ENCODE measurements at regions not wholly inside any gene's neighbourhood (a gene's known extent, or its start where the extent isn't known, plus 50 kb on each side); places are given as distances from the start of the nearest gene placed in this dataset.

DNA sequence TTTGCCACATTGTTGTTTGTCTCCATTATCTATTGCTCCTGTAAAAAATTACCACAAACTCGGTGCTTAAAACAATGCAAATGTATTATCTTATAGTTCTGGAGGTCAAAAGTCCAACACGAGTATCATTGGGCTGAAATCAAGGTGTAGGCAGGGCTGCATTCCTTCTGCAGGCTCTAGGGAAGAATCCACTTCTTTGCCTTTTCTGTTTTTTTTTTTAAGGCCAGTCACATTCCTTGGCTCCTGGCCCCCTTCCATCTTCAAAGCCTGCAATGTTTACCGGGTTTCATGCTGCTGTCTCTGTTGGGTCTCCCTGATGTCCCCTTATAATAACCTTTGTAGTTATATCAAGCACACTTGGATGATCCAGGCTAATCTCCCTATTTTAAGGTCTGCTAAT, 212.7 kb downstream of the PTBP2 start:
- Histone ChIP-seq H3K4me3 (replicated peaks in 1 of 2; ENCODE audit: low read depth in 1 of 2, low read length in 2 of 2) (no peak overlapping the region), H3K4me2 (ENCODE audit: low read length) (no peak overlapping the region), H3K9me3 (ENCODE audit: control insufficient read depth in 1 of 2, insufficient read depth in 1 of 2, low read depth in 1 of 2, low read length in 2 of 2) (no peaks in the 10 kb centered on the region), H3K9me2 (ENCODE audit: insufficient read depth) (no peaks in the 10 kb centered on the region), H4K20me1 (ENCODE audit: insufficient read depth) (no peaks in the 10 kb centered on the region), H2AFZ (ENCODE audit: low read depth, low read length, poor library complexity, severe bottlenecking) (no peak overlapping the region), H3K36me3 (ENCODE audit: control insufficient read depth in 1 of 2, insufficient read depth in 2 of 2, low read length in 2 of 2) (no peaks in the 10 kb centered on the region), H3K27ac (ENCODE audit: low read depth, low read length) (no peak overlapping the region), H3K27me3 (ENCODE audit: insufficient read depth, low read length) (no peaks in the 10 kb centered on the region), H3K4me1 (ENCODE audit: control insufficient read depth in 1 of 2, insufficient read depth in 2 of 2, low read length in 2 of 2) (no peaks in the 10 kb centered on the region), H3K79me2 (ENCODE audit: insufficient read depth, low read length) (no peaks in the 10 kb centered on the region), H3K9ac (ENCODE audit: low read length) (no peak overlapping the region)
- no peak for DNase-seq (ENCODE audit: low read depth, low spot score)
- ChIA-PET CTCF (no interaction called here), RAD21 (ENCODE audit: low non-redundant PET in 1 of 2, low total read pairs in 2 of 2, uncharacterized antibody in 2 of 2, unreplicated experiment in 2 of 2) (no interaction called here), POLR2A (no interaction called here)
- intact Hi-C loops (cut with micrococcal nuclease) = no loop called here
- TF ChIP-seq POLR2AphosphoS5 (IDR thresholded peaks at IDR 0.05; ENCODE audit: low read depth, low read length) = no peak
- TF ChIP-seq FOSL1 (IDR thresholded peaks at IDR 0.05; ENCODE audit: low read depth) = no peak
- TF ChIP-seq EZH2 (IDR thresholded peaks at IDR 0.05) = no peak
- no peak for TF ChIP-seq EZH2phosphoT487 (IDR thresholded peaks at IDR 0.05; ENCODE audit: borderline replicate concordance)
- TF ChIP-seq RAD21 (IDR thresholded peaks at IDR 0.05; ENCODE audit: low read depth) = no peak
- TF ChIP-seq POLR2A (IDR thresholded peaks at IDR 0.05; ENCODE audit: borderline replicate concordance, extremely low read depth, insufficient read depth, insufficient read length) = no peak
- TF ChIP-seq, protein P1, sequence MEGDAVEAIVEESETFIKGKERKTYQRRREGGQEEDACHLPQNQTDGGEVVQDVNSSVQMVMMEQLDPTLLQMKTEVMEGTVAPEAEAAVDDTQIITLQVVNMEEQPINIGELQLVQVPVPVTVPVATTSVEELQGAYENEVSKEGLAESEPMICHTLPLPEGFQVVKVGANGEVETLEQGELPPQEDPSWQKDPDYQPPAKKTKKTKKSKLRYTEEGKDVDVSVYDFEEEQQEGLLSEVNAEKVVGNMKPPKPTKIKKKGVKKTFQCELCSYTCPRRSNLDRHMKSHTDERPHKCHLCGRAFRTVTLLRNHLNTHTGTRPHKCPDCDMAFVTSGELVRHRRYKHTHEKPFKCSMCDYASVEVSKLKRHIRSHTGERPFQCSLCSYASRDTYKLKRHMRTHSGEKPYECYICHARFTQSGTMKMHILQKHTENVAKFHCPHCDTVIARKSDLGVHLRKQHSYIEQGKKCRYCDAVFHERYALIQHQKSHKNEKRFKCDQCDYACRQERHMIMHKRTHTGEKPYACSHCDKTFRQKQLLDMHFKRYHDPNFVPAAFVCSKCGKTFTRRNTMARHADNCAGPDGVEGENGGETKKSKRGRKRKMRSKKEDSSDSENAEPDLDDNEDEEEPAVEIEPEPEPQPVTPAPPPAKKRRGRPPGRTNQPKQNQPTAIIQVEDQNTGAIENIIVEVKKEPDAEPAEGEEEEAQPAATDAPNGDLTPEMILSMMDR (IDR thresholded peaks at IDR 0.05 in 2 of 3, conservative IDR thresholded peaks at IDR 0.05 in 1 of 3; ENCODE audit: borderline replicate concordance in 1 of 3, insufficient read depth in 1 of 3, low read depth in 2 of 3, low read length in 2 of 3) = no peak
- TF ChIP-seq CBX3 (IDR thresholded peaks at IDR 0.05; ENCODE audit: low read depth) = no peak
- no peak for TF ChIP-seq ELF1 (IDR thresholded peaks at IDR 0.05; ENCODE audit: borderline replicate concordance, low read depth)
- TF ChIP-seq YY1 (IDR thresholded peaks at IDR 0.05; ENCODE audit: extremely low read depth, insufficient replicate concordance, low read depth, low read length) = no peak
- no peak for TF ChIP-seq ZFX (IDR thresholded peaks at IDR 0.05)
- TF ChIP-seq SRF (IDR thresholded peaks at IDR 0.05; ENCODE audit: low read depth) = no peak
- TF ChIP-seq, protein P2, sequence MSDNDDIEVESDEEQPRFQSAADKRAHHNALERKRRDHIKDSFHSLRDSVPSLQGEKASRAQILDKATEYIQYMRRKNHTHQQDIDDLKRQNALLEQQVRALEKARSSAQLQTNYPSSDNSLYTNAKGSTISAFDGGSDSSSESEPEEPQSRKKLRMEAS (IDR thresholded peaks at IDR 0.05) = no peak
- TF ChIP-seq CEBPB (IDR thresholded peaks at IDR 0.05; ENCODE audit: low read depth) = no peak
- TF ChIP-seq, protein P3, sequence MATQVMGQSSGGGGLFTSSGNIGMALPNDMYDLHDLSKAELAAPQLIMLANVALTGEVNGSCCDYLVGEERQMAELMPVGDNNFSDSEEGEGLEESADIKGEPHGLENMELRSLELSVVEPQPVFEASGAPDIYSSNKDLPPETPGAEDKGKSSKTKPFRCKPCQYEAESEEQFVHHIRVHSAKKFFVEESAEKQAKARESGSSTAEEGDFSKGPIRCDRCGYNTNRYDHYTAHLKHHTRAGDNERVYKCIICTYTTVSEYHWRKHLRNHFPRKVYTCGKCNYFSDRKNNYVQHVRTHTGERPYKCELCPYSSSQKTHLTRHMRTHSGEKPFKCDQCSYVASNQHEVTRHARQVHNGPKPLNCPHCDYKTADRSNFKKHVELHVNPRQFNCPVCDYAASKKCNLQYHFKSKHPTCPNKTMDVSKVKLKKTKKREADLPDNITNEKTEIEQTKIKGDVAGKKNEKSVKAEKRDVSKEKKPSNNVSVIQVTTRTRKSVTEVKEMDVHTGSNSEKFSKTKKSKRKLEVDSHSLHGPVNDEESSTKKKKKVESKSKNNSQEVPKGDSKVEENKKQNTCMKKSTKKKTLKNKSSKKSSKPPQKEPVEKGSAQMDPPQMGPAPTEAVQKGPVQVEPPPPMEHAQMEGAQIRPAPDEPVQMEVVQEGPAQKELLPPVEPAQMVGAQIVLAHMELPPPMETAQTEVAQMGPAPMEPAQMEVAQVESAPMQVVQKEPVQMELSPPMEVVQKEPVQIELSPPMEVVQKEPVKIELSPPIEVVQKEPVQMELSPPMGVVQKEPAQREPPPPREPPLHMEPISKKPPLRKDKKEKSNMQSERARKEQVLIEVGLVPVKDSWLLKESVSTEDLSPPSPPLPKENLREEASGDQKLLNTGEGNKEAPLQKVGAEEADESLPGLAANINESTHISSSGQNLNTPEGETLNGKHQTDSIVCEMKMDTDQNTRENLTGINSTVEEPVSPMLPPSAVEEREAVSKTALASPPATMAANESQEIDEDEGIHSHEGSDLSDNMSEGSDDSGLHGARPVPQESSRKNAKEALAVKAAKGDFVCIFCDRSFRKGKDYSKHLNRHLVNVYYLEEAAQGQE (IDR thresholded peaks at IDR 0.05; ENCODE audit: low read depth) = no peak
- TF ChIP-seq, protein P4, sequence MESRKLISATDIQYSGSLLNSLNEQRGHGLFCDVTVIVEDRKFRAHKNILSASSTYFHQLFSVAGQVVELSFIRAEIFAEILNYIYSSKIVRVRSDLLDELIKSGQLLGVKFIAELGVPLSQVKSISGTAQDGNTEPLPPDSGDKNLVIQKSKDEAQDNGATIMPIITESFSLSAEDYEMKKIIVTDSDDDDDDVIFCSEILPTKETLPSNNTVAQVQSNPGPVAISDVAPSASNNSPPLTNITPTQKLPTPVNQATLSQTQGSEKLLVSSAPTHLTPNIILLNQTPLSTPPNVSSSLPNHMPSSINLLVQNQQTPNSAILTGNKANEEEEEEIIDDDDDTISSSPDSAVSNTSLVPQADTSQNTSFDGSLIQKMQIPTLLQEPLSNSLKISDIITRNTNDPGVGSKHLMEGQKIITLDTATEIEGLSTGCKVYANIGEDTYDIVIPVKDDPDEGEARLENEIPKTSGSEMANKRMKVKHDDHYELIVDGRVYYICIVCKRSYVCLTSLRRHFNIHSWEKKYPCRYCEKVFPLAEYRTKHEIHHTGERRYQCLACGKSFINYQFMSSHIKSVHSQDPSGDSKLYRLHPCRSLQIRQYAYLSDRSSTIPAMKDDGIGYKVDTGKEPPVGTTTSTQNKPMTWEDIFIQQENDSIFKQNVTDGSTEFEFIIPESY (IDR thresholded peaks at IDR 0.05; ENCODE audit: extremely low read depth, insufficient replicate concordance, low read length) = no peak
- TF ChIP-seq, protein P5, sequence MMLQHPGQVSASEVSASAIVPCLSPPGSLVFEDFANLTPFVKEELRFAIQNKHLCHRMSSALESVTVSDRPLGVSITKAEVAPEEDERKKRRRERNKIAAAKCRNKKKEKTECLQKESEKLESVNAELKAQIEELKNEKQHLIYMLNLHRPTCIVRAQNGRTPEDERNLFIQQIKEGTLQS (IDR thresholded peaks at IDR 0.05) = no peak
- BruUV-seq (replicated peaks) = no TSS peak
- ATAC-seq = no peak

All from HCT116 (cell line).